NCI-H2196 (cell line): ENCODE measurements at regions not wholly inside any gene's neighbourhood (a gene's known extent, or its start where the extent isn't known, plus 50 kb on each side); places are given as distances from the start of the nearest gene placed in this dataset.

Experiments
- DNase-seq: peaks from one replicate; lab custom pipeline; 2025; ENCODE audit not compliant: unreplicated experiment; lab: John Stamatoyannopoulos, UW

DNA sequence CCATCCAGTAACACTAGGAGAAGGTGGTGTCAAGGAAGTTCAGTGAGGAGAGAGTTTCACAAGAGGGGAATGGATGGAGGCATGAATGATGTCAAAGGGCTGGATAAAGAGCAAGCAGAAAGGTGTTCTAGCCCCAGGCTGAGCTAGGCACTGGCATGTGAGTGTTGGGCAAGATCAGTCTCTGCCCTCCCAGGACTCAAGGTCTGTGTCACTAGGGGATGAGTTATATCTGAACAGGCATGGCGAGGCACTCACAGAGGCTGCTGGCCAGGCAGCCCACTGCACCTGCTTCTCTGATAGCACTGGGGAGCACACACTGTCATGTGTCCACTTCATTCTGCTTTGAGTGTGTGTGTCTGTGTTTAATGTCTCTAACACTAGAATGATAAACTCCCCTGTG is 903.8 kb downstream of the BCL11B start:
- no peak for DNase-seq

DNA sequence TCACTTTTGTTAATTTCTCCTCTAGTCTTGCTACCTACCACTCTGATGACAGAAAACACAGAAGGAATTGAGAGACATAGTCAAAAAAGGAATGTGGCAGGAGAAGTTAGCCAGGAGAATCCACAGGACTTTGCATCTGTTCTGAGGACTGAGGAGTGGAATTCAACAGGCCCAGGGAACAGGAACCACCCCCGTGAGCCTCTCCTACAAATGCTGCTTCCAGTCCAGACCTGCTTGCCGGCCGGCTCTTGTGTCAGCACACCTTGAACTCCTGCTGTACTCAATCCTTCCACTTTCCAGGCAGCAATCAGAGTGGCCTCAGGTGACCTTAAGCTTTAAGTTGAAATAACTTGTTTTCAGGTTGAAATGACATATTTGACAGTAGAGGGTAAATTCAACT is 903.1 kb downstream of the BCL11B start:
- DNase-seq, result no peak

- no peak for DNase-seq
Observed at GRCh38 chr14:98369344-98369743, 902.7 kb downstream of the BCL11B start.

GRCh38 chr14:98370352-98370751 is 901.6 kb downstream of the BCL11B start:
- DNase-seq, result no peak

DNA sequence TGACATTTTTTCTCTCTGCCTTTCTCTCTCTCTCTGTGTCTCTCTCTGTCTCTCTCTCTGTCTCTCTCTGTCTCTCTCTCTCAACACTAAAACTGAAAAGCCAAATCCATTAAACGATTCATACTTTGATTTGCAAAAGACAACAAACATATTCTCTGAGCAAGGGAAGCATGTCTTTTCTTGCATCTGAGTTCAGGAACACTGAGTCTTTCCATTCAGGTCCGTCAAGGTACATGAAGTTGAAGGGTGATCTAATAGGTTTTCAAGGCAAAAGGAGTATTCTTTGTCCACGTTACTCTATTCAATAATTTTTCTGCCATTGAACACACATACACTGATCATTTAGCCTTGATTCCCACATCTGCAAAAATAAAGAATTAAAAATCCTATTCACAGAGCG is 900.9 kb downstream of the BCL11B start:
- DNase-seq, result no peak

- no peak for DNase-seq
Observed at GRCh38 chr14:98374136-98374535, 897.9 kb downstream of the BCL11B start.

DNA sequence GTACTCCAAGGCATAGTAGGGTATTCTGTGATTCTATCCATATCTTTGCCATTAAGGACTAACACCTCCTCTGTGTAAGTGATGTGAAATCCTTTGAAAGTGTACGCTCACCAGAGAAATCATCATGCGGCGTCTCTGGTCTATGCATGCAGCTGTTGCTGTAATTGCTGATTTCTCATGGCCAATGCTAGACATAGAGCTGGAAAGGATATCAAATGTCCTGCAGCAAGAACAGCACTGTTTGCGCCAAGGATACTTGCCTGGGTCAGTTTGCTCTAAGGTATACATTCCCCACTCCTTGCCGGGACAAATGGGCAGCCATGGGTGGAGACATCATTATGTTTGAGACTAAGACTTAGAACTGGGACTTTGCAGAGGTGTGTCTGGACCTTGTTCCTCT is 896.4 kb downstream of the BCL11B start:
- DNase-seq, result no peak

- no peak for DNase-seq
Observed at GRCh38 chr14:98379830-98380229, 892.2 kb downstream of the BCL11B start.

DNA sequence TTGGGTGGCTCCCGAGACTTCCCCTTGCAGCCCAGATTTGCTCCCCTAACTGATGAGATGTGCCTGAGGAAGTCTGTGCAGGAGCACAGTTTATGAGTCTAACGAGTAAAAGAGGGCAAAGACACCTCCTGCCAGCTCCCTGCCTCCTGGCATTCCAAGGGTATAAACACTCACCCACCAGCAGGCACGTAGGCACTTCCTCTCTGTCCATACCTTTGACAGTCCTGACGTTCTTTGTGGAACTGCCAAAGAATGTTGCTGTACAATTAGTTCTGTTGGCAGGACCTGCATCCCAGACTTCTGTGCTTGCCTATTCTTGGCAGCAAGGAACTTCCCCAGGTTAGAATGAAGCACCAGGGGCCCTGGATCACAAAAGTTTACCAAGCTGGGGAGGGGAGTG is 889.3 kb downstream of the BCL11B start:
- no peak for DNase-seq

- DNase-seq, result no peak
Observed at GRCh38 chr14:98385851-98386250, 886.1 kb downstream of the BCL11B start.

DNA sequence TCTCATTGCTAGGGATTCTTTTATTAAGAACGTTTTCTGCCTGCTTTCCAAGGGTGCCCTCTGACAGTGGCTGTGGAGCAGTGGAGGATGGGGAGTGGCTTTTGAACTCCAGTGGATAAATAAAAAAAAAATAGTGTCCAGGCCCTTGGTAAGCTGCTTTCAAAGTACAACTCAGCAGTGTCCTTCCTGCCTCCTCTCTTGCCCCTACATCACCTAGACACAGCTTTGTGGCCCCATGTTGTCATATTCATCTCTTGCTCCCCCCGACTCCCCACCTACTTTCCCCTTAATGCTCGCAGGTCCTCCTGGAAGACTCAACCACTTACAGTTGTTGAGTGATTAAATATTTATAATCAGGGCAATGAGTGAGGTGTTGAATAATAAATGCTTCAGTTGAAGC is 880.9 kb downstream of the BCL11B start:
- no peak for DNase-seq

- no peak for DNase-seq
Observed at GRCh38 chr14:98393527-98393926, 878.5 kb downstream of the BCL11B start.

GRCh38 chr14:98404811-98405210 is 867.2 kb downstream of the BCL11B start:
- no peak for DNase-seq

- DNase-seq, result no peak
Observed at GRCh38 chr14:98408024-98408555, 863.9 kb downstream of the BCL11B start.

- no peak for DNase-seq
Observed at GRCh38 chr14:98408713-98409112, 863.3 kb downstream of the BCL11B start.

DNA sequence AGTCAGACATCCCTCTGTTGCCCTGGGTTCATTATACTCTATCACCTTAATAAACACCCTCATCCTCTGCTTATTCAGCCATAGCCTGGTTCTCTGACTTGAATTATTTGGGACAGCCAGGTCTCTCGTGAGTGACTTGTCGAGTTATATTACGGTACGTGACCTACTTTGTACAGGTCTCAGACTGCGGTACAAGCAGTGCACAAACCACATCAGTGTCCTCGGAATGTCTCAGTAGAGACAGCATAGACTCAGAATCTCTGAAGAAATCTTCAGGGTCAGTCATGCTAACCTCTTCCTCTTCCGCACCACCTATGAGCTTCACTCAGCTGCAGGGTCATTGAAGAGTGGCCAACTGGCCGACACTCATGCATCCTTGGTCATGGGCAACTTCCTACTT is 860.8 kb downstream of the BCL11B start:
- no peak for DNase-seq

GRCh38 chr14:98412431-98412830 is 859.6 kb downstream of the BCL11B start:
- DNase-seq, result no peak

- no peak for DNase-seq
Observed at GRCh38 chr14:98415766-98416165, 856.2 kb downstream of the BCL11B start.

GRCh38 chr14:98417001-98417400 is 855.0 kb downstream of the BCL11B start:
- no peak for DNase-seq

DNA sequence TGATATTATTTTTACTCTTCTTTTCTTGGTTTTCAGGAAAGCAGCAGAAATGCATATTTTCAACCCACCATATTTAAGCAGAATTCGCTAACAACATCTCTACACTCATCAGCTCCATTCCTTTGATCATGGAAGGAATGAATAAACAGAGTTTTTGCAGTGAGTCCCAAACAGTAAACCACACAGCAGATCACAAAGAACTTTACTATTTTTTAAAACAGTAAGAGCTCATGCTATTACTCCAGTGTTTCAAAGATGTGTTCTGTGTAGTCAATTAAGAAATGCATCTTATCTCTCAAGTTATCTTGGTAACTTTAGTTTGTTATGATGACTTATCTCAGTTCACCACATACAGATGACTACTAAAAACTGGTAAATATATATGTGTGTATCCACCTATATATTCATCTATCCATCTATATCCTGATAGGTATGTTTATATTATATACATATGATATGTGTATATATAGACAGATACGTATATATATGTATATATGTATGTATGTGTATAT is 843.5 kb downstream of the BCL11B start:
- no peak for DNase-seq

DNA sequence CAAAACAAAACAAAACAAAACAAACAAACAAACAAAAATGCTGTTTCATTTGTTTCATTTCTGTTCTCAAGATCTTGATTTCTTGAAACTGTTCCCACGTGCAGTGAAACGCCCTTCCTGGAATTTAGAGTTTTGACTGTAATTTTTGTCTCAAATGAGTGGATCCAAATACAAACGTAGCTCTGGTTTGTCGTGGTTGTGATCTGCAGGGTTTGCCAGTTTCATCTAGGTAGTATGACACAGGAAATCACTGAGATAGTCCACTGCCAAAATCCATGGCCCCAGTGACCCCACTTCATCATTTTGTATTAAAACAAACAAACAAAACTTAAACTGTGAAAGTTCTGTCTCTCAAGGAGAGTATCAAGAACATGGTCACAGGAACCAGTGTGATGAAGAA is 838.6 kb downstream of the BCL11B start:
- DNase-seq, result no peak

GRCh38 chr14:98437113-98437512 is 834.9 kb downstream of the BCL11B start:
- no peak for DNase-seq

GRCh38 chr14:98444077-98444476 is 827.9 kb downstream of the BCL11B start:
- DNase-seq, result no peak

DNA sequence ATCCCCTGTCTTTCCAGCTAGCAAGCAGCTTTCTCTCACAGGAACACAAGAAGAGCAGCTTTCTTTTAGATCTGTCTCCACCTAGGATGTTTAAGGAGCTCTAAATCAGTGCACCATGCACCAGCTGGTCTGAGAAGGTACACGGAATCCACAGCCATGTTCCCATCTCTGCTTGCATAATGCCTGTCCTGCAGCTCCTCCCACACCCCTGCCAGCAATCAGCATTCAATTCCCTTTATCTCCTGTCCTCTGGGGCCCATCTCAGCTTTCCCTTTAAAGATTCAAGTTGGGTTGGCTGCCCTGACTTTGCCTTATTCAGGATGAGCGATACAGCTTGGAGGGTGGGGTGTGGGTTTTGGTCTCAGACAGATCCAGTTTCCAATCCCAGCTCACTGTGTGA is 826.3 kb downstream of the BCL11B start:
- DNase-seq, result no peak
